GM19328 (cell line): ENCODE measurements at regions not wholly inside any gene's neighbourhood (a gene's known extent, or its start where the extent isn't known, plus 50 kb on each side); places are given as distances from the start of the nearest gene placed in this dataset.

ENCODE experiments used
- ATAC-seq: cut with Tn5 transposase; IDR thresholded peaks from one replicate; pipeline ENCODE4 v1.9.1; 2021; ENCODE audit warnings: mild to moderate bottlenecking, moderate library complexity; ENCODE audit not compliant: unreplicated experiment

DNA sequence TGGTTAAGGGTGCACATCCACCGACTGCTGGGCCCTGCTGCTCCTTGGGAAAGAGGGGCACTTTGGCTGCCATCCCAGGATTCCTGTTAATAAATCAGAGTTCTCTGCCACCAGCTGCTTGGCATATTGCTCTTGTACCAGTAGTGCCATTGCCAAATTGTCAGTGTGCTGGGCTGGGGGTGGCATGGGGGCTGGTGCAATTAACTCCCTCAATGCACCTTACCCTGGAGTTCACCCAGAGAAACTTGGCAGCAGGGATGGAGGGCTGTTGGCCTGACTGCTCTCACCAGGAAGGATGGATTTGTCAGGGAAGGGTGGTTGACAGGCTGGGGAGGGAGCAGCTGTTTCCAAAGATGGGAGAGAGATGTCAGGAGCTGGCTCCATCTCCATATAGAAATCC, 94.6 kb upstream of the SKOR2 start:
- no peak for ATAC-seq

DNA sequence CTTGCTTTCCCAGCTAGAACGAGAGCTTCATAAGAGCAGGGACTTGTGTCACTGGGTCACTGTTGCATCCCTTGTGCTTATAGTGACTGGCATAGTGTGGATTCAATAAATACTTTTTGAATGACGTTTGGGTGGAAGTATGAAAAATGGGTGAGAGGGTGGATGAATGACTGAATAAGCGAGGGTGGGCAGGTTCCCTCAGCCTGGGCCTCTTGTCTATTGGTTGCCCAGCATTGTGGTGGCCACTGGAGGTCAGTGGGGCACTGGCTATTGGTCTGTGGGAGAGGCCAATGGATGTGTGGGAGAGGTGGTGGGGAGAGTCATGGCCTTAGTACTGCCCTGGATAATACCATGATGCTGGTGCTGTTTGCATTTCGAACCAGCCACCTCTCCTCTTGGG, 93.8 kb upstream of the SKOR2 start:
- no peak for ATAC-seq

DNA sequence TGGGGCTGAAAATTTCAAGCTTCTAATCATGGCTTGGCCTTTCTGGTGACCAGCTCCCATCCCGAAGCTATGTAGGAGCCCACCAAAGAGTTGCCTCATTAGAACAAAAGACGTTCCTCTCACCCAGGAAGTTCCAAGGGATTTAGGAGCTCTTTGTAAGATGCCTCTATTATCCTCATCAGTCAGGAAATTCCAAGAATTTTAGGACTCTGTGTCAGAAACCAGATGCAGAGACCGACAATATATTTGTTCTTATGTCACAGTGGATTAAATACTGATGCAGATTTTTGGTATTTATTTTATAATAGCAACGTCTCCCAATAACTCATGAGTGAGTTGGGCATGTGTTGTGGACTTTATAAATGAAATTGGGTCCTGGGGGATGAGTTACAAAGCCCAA, 91.8 kb upstream of the SKOR2 start:
- ATAC-seq = no peak

DNA sequence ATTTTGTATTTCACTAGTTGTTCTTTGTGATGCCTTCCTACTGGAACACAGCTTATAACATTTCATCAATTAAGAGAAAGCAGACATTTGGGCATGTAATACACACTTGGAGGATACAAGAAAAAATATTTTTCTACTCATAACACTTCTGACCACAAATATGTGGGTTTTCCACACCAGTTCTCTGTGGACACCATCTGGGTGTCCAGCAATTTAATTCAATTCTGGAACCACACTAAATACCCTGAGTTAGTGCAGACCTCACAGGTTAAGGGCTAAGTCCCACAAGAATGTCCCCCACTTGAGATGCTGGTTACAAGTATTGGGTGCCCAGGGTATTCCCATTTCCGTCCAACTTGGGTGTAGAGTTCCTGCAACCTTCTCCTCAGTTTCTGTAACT, 91.1 kb upstream of the SKOR2 start:
- ATAC-seq = no peak

DNA sequence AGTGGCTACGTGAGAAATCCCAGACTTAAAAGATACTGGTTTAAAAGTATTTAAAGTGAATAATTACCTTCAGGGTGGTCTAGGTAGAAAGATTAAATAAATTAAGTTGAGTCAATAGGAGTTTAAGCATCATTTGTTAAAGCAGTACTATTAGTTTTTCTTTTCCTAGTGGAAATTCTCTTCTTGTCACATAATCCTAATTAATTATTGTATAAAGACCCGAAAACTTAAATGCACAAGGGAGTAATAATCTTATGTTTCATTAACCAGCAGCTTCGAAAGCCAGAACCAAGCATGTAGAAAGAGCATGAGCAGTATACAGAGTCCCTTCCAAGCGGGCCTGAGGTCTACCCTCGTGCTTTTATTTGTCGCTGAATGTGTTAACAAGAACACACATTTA, 90.2 kb upstream of the SKOR2 start:
- no peak for ATAC-seq

DNA sequence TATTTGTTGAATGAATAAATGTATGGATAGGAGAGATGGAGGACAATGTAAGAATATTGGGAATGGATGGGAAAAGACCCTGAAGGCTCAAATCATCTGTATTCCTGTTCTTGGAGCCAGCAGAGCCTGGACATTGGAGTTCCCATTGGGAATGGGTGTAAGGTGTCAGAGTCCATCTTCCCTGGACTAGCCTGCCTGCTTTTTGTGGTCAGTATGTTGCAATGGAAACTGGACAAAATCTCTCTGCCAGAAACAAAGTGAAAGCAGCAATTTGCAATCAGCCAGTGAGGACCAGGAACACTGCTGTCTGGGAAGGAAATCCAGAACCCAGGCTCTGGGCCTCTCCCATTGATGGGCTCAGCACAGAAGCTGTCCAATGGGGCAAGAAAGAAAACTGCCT, 83.5 kb upstream of the SKOR2 start:
- ATAC-seq = no peak

DNA sequence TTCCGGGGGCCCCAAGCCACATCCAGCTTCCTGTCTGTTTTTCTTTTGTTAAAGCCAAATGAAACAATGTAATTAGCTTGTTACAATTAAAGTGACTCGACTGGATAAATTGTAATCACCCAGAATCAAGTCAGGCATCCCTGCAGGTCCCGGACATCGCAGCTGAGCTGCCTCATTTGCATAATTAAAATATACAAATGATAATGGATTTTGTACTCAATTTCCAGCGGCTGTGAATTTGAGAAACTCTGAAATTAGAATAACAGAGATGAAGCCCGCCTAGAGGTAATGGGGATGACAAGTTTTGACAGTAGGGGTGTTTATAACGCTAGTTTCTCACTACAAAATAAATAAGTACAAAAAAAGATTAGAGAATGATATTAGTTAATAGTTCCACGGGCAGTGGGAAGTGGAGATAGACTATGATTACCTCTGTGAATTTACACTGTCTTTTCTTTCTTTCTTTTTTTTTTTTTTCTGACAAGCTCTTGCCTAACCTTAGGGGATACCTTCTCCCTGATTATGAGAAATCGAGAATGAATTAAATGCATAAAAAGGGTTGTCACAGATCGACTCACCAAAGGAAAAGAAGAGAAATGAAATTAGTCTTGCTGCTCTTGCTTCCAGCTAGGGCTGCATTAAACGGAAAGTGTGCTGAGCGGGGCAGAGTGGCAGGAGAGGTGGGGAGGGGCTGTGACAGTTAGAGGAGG, 82.6 kb upstream of the SKOR2 start:
- ATAC-seq = no peak

DNA sequence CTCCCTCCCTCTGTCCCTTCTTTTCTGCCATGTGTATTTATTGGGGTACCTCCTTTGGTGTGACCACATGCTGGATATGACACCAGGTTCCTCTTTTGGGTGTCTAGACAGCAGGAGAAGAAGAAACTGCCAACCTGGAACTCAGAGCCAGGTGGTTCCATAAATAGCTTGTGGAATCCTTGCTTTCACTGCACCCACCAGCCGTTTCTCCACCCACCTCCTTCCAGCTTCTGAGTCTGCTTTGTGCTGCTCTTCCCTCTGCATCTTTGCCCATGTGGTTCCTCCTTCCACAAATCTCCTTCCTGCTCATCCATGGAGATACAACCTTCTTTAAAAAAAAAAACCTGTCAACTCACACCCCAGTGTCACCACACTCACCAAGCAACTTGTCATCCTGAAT, 80.2 kb upstream of the SKOR2 start:
- no peak for ATAC-seq

DNA sequence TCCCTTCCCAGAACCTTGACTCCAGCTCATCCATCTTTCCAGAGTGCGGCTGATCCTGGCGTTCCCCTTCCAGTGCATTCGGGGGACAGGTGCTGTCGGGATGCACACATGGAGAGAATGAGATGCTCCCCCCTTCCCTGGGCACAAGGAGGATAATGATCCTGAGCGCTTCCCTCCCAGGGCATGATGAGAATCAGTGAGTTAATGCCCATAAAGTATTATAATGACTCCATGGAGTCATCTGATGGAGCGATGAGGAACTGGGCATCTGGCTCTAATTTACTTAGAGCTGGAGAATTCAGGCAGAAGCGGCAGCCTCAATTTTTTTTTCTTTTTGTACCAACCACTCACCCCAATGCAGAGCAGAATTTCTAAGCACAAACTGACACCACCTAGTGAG, 79.6 kb upstream of the SKOR2 start:
- ATAC-seq = no peak

DNA sequence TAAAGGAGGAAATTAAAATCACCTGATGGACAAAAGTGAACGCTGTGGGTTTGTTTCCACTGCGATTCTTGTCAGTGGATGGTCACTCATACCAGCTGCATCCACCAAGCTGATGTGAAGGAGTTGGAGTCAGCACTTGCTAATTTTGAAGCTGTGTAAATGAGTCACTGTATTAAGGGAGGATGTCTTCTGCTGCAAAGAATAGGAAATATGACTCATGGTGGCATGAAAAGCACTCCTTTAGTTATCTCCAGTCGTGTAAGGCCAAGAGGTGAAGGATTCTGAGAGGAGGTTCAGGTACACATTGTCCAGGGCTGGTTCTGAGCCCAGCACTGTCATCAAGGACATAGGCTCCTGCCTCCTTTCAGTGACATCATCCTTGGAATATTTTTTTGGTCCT, 71.7 kb upstream of the SKOR2 start:
- ATAC-seq = no peak

DNA sequence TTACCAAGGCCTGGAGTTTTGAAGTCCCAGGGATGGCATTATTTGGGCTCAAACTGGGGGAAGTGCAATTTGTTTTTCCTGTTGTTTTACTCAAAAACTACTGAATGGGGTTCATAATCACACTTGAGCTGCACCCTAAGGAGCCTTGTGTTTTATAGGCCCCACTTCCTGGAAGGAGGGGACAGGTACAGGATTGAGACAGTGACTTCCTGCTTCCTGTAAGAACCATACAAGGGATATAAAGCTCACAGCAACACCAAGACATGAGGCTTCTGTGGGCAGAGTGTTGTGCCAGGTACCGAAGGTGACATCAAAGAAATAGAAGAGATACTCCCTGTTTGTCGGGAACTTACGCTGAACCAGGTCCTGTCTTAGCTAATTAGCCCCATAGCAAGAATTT, 70.4 kb upstream of the SKOR2 start:
- ATAC-seq = no peak

DNA sequence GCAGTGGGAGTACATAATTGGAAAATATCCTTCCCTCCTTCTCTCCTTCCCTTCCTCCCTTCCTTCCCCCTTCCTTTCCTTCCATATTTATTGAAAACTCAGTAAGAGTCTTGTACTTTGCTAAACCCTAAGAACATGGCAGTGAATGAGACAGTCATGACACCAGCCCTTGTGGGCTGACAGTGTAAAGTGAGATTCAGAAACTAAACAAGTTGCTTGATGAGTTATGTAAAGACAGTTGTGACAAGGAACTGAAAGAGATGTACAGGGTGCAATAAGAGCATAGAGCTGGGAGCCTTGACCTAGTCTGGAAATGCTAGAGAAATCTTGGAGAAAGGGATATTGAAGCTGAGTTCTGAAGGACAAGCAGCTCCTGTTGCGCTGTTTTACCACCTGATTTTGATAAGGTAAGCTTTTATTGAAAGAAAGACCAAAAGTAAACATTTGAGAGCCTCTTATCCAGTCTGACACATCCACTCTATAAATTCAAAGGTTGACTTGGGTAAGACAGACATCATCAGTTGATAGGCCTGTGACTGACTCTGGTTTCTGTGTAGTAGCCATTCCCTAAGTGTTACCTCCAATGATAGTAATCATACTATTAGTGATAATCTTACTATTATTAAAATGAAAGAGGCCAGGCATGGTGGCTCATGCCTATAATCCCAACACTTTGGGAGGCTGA, 66.5 kb upstream of the SKOR2 start:
- ATAC-seq = no peak

DNA sequence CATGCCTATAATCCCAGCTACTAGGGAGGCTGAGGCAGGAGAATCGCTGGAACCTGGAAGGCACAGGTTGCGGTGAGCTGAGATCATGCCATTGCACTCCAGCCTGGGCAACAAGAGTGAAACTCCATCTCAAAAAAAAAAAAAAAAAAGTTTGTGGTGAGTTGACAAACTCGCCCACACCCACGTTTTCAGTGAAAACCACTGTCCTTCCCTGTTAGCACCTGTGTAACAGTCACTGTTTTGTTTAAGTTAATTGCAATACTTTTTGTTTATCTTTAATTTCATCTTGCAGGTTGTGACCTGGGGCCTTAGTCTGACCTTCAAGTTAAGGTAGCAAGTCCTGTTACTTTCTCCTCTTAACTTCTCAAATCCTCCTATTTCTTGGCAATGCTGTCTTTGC, 65.5 kb upstream of the SKOR2 start:
- ATAC-seq = no peak

DNA sequence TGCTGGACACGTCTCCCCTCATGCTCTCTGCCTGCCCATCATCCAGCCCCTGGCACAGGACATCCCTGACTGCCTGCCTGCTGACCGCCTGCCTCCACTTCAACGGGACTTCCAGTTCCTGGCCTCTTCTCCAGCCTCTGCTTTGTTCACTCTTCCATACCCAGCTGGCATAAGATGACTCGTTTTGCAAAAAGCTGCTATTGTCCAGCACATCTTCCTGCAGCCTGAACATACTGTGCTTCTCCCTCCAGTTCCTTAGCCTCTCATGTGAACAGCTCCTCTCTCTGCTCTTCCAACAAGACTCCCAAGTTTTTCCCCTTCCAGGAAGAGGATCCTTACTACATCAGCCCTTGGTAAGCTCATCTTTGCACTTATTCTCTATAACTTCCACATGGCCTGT, 62.4 kb upstream of the SKOR2 start:
- no peak for ATAC-seq

DNA sequence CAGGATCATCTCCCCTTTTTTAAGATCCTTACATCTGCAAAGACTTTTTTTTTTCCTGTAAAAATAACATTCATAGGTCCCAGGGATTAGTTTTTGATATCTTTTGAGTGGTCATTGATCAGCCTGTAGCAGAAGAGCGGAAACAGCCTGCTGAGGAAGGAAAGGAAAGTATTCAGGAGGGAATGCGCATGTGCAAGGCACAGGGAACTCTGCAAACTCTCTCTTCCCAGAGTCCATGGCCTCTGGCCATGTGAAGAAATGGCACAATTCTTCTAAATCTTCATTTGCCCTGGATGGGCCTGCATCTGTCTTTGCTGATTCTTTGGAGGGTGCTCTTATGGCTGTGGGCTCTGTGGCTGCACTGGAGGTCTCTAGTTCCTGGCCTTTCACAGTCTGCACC, 60.1 kb upstream of the SKOR2 start:
- ATAC-seq = no peak
